ENCODE measurements at regions not wholly inside any gene's neighbourhood (a gene's known extent, or its start where the extent isn't known, plus 50 kb on each side); places are given as distances from the start of the nearest gene placed in this dataset.

DNA sequence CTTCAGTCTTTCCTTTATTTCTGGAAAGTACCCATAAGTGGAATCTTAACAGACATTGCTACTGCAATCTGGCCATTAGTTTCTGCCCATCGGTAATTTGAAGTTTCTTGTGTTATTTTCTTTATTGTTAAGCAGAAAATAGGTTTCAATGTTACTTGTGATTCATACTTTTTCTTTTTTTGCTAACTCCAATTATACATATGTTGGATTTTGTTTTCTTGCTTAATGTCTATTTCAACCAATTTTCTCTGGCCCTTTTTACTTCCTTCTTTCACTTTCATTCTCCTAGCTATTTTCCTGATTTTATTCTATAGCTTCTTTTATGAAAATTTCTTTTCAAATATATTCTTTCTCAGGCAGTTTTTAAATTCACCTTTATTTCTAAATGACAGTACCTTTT, 457.4 kb downstream of the TCERG1L start:
- TF ChIP-seq GATA2 (IDR thresholded peaks at IDR 0.05; ENCODE audit: low read depth, low read length) (no peak), GATA3 (IDR thresholded peaks at IDR 0.05; ENCODE audit: low read depth, low read length) (no peak)

Measured in SH-SY5Y (cell line).